H9 (cell line): ENCODE measurements at regions not wholly inside any gene's neighbourhood (a gene's known extent, or its start where the extent isn't known, plus 50 kb on each side); places are given as distances from the start of the nearest gene placed in this dataset.

Experiments
- DNase-seq: peaks from one replicate; pipeline ENCODE4 v3.0.0-alpha.2; 2017
- H2AFZ ChIP-seq: one replicate; pipeline ENCODE4 v1.6.1; 2013; ENCODE audit warnings: mild to moderate bottlenecking, low read length, control low read depth, moderate library complexity
- H2AK5ac ChIP-seq: 2 replicates; pipeline ENCODE4 v1.6.1; 2013; ENCODE audit warnings: low read length, control low read depth, mixed read lengths; ENCODE audit not compliant: insufficient read length
- H2BK120ac ChIP-seq: one replicate; pipeline ENCODE4 v1.6.1; 2013; ENCODE audit warnings: low read depth, mild to moderate bottlenecking, low read length, control low read depth, inconsistent platforms; ENCODE audit not compliant: poor library complexity, severe bottlenecking
- H2BK12ac ChIP-seq: 2 replicates; pipeline ENCODE4 v1.6.1; 2013; ENCODE audit warnings: low read length, control low read depth, mixed read lengths, low read depth; ENCODE audit not compliant: insufficient read length
- H2BK15ac ChIP-seq: 2 replicates; pipeline ENCODE4 v1.6.1; 2013; ENCODE audit warnings: low read depth, low read length, control low read depth
- H2BK20ac ChIP-seq: one replicate; pipeline ENCODE4 v1.6.1; 2013; ENCODE audit warnings: low read depth, mild to moderate bottlenecking, low read length, control low read depth, inconsistent platforms; ENCODE audit not compliant: poor library complexity, severe bottlenecking
- H2BK5ac ChIP-seq: 2 replicates; pipeline ENCODE4 v1.6.1; 2013; ENCODE audit warnings: low read length, control low read depth, mixed read lengths; ENCODE audit not compliant: insufficient read length
- H3K14ac ChIP-seq: 2 replicates; pipeline ENCODE4 v1.6.1; 2013; ENCODE audit warnings: low read length, control low read depth; ENCODE audit not compliant: insufficient read depth
- H3K18ac ChIP-seq: 2 replicates; pipeline ENCODE4 v1.6.1; 2013; ENCODE audit warnings: low read depth, mild to moderate bottlenecking, mixed read lengths, low read length, control low read depth; ENCODE audit not compliant: insufficient read length
- H3K23ac ChIP-seq: 2 replicates; pipeline ENCODE4 v1.6.1; 2013; ENCODE audit warnings: low read length, control low read depth, mixed read lengths, low read depth; ENCODE audit not compliant: insufficient read length
- H3K23me2 ChIP-seq: 2 replicates; pipeline ENCODE4 v1.6.1; 2013; ENCODE audit warnings: low read depth, mild to moderate bottlenecking, mixed read lengths, low read length, control low read depth; ENCODE audit not compliant: insufficient read length, poor library complexity, severe bottlenecking
- H3K27ac ChIP-seq: 2 replicates; pipeline ENCODE4 v1.5.1; 2013; ENCODE audit warnings: low read length, control low read depth, mixed read lengths, low read depth; ENCODE audit not compliant: insufficient read length
- H3K27me3 ChIP-seq: 2 replicates; pipeline ENCODE4 v1.6.1; 2013; ENCODE audit warnings: low read length, control low read depth, inconsistent platforms; ENCODE audit not compliant: insufficient read depth
- H3K4ac ChIP-seq: 2 replicates; pipeline ENCODE4 v1.6.1; 2013; ENCODE audit warnings: low read depth, mild to moderate bottlenecking, control low read depth, inconsistent platforms, low read length, moderate library complexity
- H3K4me1 ChIP-seq: 2 replicates; pipeline ENCODE4 v1.6.1; 2013; ENCODE audit warnings: low read length, control low read depth, inconsistent platforms; ENCODE audit not compliant: insufficient read depth
- H3K4me2 ChIP-seq: 2 replicates; pipeline ENCODE4 v1.6.1; 2013; ENCODE audit warnings: low read length, control low read depth, mixed read lengths; ENCODE audit not compliant: insufficient read length, insufficient read depth
- H3K56ac ChIP-seq: 2 replicates; pipeline ENCODE4 v1.6.1; 2013; ENCODE audit warnings: low read depth, mild to moderate bottlenecking, mixed read lengths, low read length, control low read depth; ENCODE audit not compliant: insufficient read length
- H3K79me1 ChIP-seq: 2 replicates; pipeline ENCODE4 v1.6.1; 2013; ENCODE audit warnings: low read depth, mild to moderate bottlenecking, moderate library complexity, low read length, control low read depth, inconsistent platforms; ENCODE audit not compliant: insufficient read depth, poor library complexity, severe bottlenecking
- H3K79me2 ChIP-seq: 2 replicates; pipeline ENCODE4 v1.6.1; 2013; ENCODE audit warnings: low read length, control low read depth, inconsistent platforms; ENCODE audit not compliant: insufficient read depth
- H3K9ac ChIP-seq: 2 replicates; pipeline ENCODE4 v1.6.1; 2013; ENCODE audit warnings: low read length, control low read depth, mixed read lengths; ENCODE audit not compliant: insufficient read length; ENCODE audit errors: extremely low read depth
- H3K9me3 ChIP-seq: one replicate; pipeline ENCODE4 v1.6.1; 2013; ENCODE audit warnings: low read depth, low read length, inconsistent platforms; ENCODE audit not compliant: control insufficient read depth
- H3T11ph ChIP-seq: one replicate; pipeline ENCODE4 v1.6.1; 2013; ENCODE audit warnings: mild to moderate bottlenecking, low read length, control low read depth, inconsistent platforms
- H4K20me1 ChIP-seq: one replicate; pipeline ENCODE4 v1.6.1; 2013; ENCODE audit not compliant: control insufficient read depth, insufficient read length, insufficient read depth
- H4K5ac ChIP-seq: 2 replicates; pipeline ENCODE4 v1.6.1; 2013; ENCODE audit warnings: low read depth, mild to moderate bottlenecking, mixed read lengths, low read length, control low read depth; ENCODE audit not compliant: insufficient read length
- H4K8ac ChIP-seq: replicated peaks from 2 replicates; pipeline ENCODE4 v1.6.1; 2013; ENCODE audit warnings: low read length, control low read depth, mixed read lengths, low read depth; ENCODE audit not compliant: insufficient read length
- H4K91ac ChIP-seq: 2 replicates; pipeline ENCODE4 v1.6.1; 2013; ENCODE audit warnings: low read depth, mild to moderate bottlenecking, moderate library complexity, mixed read lengths, low read length, control low read depth; ENCODE audit not compliant: insufficient read length
- H3K27ac Mint-ChIP-seq, 3 experiments: 2 replicates in 2 of 3; 3 replicates in 1 of 3; pipeline ENCODE4 v1.8.0; 2020 to 2021; ENCODE audit warnings: mixed read lengths in 3 of 3, mild to moderate bottlenecking in 1 of 3, moderate library complexity in 1 of 3
- H3K27me3 Mint-ChIP-seq: 2 replicates; pipeline ENCODE4 v1.8.0; 2021; ENCODE audit warnings: low read depth, mild to moderate bottlenecking, moderate library complexity, mixed read lengths
- H3K36me3 Mint-ChIP-seq, 3 experiments: 2 replicates in 2 of 3; 3 replicates in 1 of 3; pipeline ENCODE4 v1.8.0; 2020 to 2021; ENCODE audit warnings: low read depth in 3 of 3, mixed read lengths in 3 of 3; ENCODE audit not compliant: insufficient read depth in 1 of 3
- H3K4me1 Mint-ChIP-seq, 2 experiments: 2 replicates each; pipeline ENCODE4 v1.8.0; 2020; ENCODE audit warnings: mixed read lengths in 2 of 2
- H3K4me3 Mint-ChIP-seq, 2 experiments: 2 replicates in 1 of 2; 3 replicates in 1 of 2; pipeline ENCODE4 v1.8.0; 2020 to 2021; ENCODE audit warnings: mild to moderate bottlenecking in 2 of 2, mixed read lengths in 2 of 2, moderate library complexity in 1 of 2
- H3K9me3 Mint-ChIP-seq, 2 experiments: 2 replicates in 1 of 2; 3 replicates in 1 of 2; pipeline ENCODE4 v1.8.0; 2020; ENCODE audit warnings: mild to moderate bottlenecking in 2 of 2, mixed read lengths in 2 of 2, moderate library complexity in 1 of 2
- CTCF ChIP-seq: fragments of 200-600 bp; sonication (generic); conservative IDR thresholded peaks from 3 replicates; pipeline ENCODE4 v1.8.0; 2021; ENCODE audit warnings: antibody characterized with exemption, mild to moderate bottlenecking
- WGBS: extraction: QIAGEN DNeasy Blood & Tissue Kit; methylation state at CpG from one replicate; pipeline ENCODE4 v1.1.7; 2013; ENCODE audit warnings: missing lambda C conversion rate, low lambda C conversion rate, mixed read lengths; ENCODE audit not compliant: insufficient read length; ENCODE audit errors: extremely low coverage; 5-methylcytosine and 5-hydroxymethylcytosine counted together

GRCh38 chr2:64262071-64262470, 117.9 kb upstream of the PELI1 start:
- no peak overlapping the region for H2BK5ac ChIP-seq
- no peak overlapping the region for H3K14ac ChIP-seq
- no peak overlapping the region for H3K9ac ChIP-seq
- no peak overlapping the region for H3K56ac ChIP-seq
- H2BK120ac ChIP-seq = no peak overlapping the region
- peak; percentile 29 for DNase-seq
- H3K27me3 Mint-ChIP-seq = no peaks in the 10 kb centered on the region; the same call in 1 of the 2 replicates
- H3K4me3 Mint-ChIP-seq = peak overlapping the region in 1 of 2 experiments; percentile 35; a peak in 1 of 5 replicates
- no peak overlapping the region for H3K4me2 ChIP-seq
- no peak overlapping the region for H2BK12ac ChIP-seq
- H3K79me1 ChIP-seq = peaks cover 7% of the 10 kb centered on the region
- no peaks in the 10 kb centered on the region for H3K23me2 ChIP-seq
- H3T11ph ChIP-seq = no peak overlapping the region
- no peak for TF ChIP-seq CTCF
- H3K27ac ChIP-seq = no peak overlapping the region
- H3K36me3 Mint-ChIP-seq = peaks cover 50 to 79% (median 66%) of the 10 kb centered on the region in 3 experiments
- H3K79me2 ChIP-seq = peaks cover 9% of the 10 kb centered on the region; the same call in 1 of the 2 replicates
- H3K4me1 Mint-ChIP-seq = peaks cover 73 to 85% of the 10 kb centered on the region in 2 experiments
- H3K4me1 ChIP-seq = peaks cover 26% of the 10 kb centered on the region; the same call in 1 of the 2 replicates
- H3K9me3 Mint-ChIP-seq = no peaks in the 10 kb centered on the region
- H2AFZ ChIP-seq = no peak overlapping the region
- H4K5ac ChIP-seq = no peak overlapping the region
- no peak overlapping the region for H3K4ac ChIP-seq
- H3K23ac ChIP-seq = no peak overlapping the region
- no peaks in the 10 kb centered on the region for H3K9me3 ChIP-seq
- H2BK20ac ChIP-seq = no peak overlapping the region
- H3K27me3 ChIP-seq = no peaks in the 10 kb centered on the region
- H4K8ac ChIP-seq = no peak overlapping the region
- no peak overlapping the region for H4K91ac ChIP-seq
- H3K27ac Mint-ChIP-seq = peak overlapping the region; percentile 12 to 93 (median 37); a peak in 4 of 7 replicates
- H2AK5ac ChIP-seq = no peak overlapping the region
- H2BK15ac ChIP-seq = no peak overlapping the region
- no peak overlapping the region for H3K18ac ChIP-seq
- WGBS = no CpG with 5 or more reads among the region's 3 CpGs
- H4K20me1 ChIP-seq = peaks cover 2% of the 10 kb centered on the region
